DOHH2 (cell line): ENCODE measurements at regions not wholly inside any gene's neighbourhood (a gene's known extent, or its start where the extent isn't known, plus 50 kb on each side); places are given as distances from the start of the nearest gene placed in this dataset.

Experiments
- H3F3A ChIP-seq: fragments of 200-600 bp; sonication (generic), shearing (Covaris generic); 2 replicates; pipeline ENCODE4 v1.6.0; 2016; ENCODE audit warnings: antibody characterized with exemption, mild to moderate bottlenecking; ENCODE audit not compliant: control insufficient read depth, insufficient read depth
- H3K27ac ChIP-seq: fragments of 200-600 bp; sonication (generic); 2 replicates; pipeline ENCODE4 v1.5.1; 2014; ENCODE audit warnings: low read depth, mild to moderate bottlenecking, low read length, moderate library complexity
- H3K27me3 ChIP-seq: fragments of 200-600 bp; sonication (generic); 2 replicates; pipeline ENCODE4 v1.6.1; 2014; ENCODE audit warnings: mild to moderate bottlenecking, low read length, mixed read lengths; ENCODE audit not compliant: control insufficient read depth
- H3K36me3 ChIP-seq: fragments of 200-600 bp; sonication (generic); 2 replicates; pipeline ENCODE4 v1.6.1; 2014; ENCODE audit warnings: mild to moderate bottlenecking, low read length, moderate library complexity, mixed read lengths; ENCODE audit not compliant: control insufficient read depth
- H3K4me1 ChIP-seq: fragments of 200-600 bp; sonication (generic); 2 replicates; pipeline ENCODE4 v1.6.1; 2014; ENCODE audit warnings: mild to moderate bottlenecking, low read length, mixed read lengths; ENCODE audit not compliant: control insufficient read depth
- H3K4me2 ChIP-seq: fragments of 200-600 bp; sonication (generic); 2 replicates; pipeline ENCODE4 v1.6.0; 2014; ENCODE audit warnings: mild to moderate bottlenecking, low read length, moderate library complexity
- H3K4me3 ChIP-seq: fragments of 200-600 bp; sonication (generic); 2 replicates; pipeline ENCODE4 v1.5.1; 2014; ENCODE audit warnings: mild to moderate bottlenecking, low read length, mixed read lengths
- H3K79me2 ChIP-seq: fragments of 200-600 bp; sonication (generic); 2 replicates; pipeline ENCODE4 v1.6.1; 2014; ENCODE audit warnings: mild to moderate bottlenecking, low read length, mixed read lengths; ENCODE audit not compliant: control insufficient read depth
- H3K9me2 ChIP-seq: fragments of 200-600 bp; sonication (generic); replicated peaks from 2 replicates; pipeline ENCODE4 v1.6.1; 2014; ENCODE audit warnings: mild to moderate bottlenecking, low read length, mixed read lengths; ENCODE audit not compliant: control insufficient read depth
- H3K9me3 ChIP-seq: fragments of 200-600 bp; sonication (generic); 2 replicates; pipeline ENCODE4 v1.6.1; 2014; ENCODE audit warnings: antibody characterized with exemption, low read length, mixed read lengths; ENCODE audit not compliant: control insufficient read depth, insufficient read depth
- H4K20me1 ChIP-seq: fragments of 200-600 bp; sonication (generic); 2 replicates; pipeline ENCODE4 v1.6.0; 2014; ENCODE audit warnings: low read depth, mild to moderate bottlenecking, antibody characterized with exemption, low read length, moderate library complexity; ENCODE audit not compliant: control insufficient read depth, insufficient read depth
- CTCF ChIP-seq: fragments of 200-600 bp; sonication (generic); IDR thresholded peaks from one replicate; pipeline ENCODE4 v1.5.1; 2014; ENCODE audit warnings: antibody characterized with exemption, mild to moderate bottlenecking, low read depth, low read length; ENCODE audit not compliant: poor library complexity, severe bottlenecking
- EZH2phosphoT487 ChIP-seq: fragments of 200-600 bp; sonication (generic); IDR thresholded peaks from 2 replicates; pipeline ENCODE4 v1.6.1; 2017; ENCODE audit warnings: borderline replicate concordance, mild to moderate bottlenecking, antibody characterized with exemption, low read length, moderate library complexity, mixed read lengths

DNA sequence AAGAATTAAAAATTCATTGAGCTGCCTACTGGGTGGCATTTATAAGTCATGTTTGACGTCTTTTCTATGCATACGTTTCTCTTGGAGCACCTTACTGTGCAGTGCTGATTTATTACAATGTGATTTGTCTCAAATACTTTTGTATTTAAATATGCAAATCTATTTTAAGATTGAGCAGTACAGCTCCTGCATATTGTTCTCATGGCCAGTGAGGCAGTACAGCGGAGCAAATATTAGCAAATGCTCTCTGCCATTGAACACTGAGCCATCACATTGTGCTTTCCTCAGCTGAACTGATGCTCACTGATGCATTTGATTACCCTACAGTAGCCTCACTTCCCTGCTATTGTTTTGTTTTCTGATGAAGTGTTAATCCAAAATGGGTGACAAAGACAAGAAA lies 149.6 kb downstream of the HTR1A start:
- Histone ChIP-seq H3K79me2 (no peaks in the 10 kb centered on the region), H3K27ac (no peak overlapping the region), H3K4me2 (no peak overlapping the region), H3K4me1 (no peaks in the 10 kb centered on the region), H3K36me3 (no peaks in the 10 kb centered on the region), H3K27me3 (no peaks in the 10 kb centered on the region), H3K9me2 (no peaks in the 10 kb centered on the region), H3K4me3 (no peak overlapping the region), H3F3A (no peaks in the 10 kb centered on the region), H4K20me1 (no peaks in the 10 kb centered on the region), H3K9me3 (no peaks in the 10 kb centered on the region)
- TF ChIP-seq EZH2phosphoT487 = no peak
- TF ChIP-seq CTCF = no peak

DNA sequence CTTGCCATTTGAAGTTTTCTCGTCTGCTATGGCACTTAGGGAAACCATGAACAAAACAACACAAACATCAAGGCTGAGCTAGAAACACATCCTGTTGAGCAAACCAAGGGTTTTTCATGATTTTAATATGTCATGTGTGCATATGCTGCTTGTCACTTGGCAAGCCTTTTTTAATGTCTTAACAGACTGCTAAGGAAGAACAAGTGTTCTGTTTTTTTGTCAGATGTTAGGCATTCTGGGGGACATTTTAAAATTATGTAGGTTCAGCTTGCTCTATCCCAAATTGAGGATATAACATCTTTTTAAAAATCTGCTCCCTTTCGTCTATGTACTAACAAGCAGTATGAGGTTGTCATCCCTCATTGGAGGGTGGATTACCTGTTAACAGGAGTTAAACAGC lies 150.3 kb downstream of the HTR1A start:
- Histone ChIP-seq H4K20me1 (no peaks in the 10 kb centered on the region), H3K4me1 (no peaks in the 10 kb centered on the region), H3K79me2 (no peaks in the 10 kb centered on the region), H3K27ac (no peak overlapping the region), H3F3A (no peaks in the 10 kb centered on the region), H3K9me2 (no peaks in the 10 kb centered on the region), H3K4me2 (no peak overlapping the region), H3K4me3 (no peak overlapping the region), H3K36me3 (no peaks in the 10 kb centered on the region), H3K27me3 (no peaks in the 10 kb centered on the region), H3K9me3 (no peaks in the 10 kb centered on the region)
- TF ChIP-seq EZH2phosphoT487 (no peak), CTCF (no peak)

DNA sequence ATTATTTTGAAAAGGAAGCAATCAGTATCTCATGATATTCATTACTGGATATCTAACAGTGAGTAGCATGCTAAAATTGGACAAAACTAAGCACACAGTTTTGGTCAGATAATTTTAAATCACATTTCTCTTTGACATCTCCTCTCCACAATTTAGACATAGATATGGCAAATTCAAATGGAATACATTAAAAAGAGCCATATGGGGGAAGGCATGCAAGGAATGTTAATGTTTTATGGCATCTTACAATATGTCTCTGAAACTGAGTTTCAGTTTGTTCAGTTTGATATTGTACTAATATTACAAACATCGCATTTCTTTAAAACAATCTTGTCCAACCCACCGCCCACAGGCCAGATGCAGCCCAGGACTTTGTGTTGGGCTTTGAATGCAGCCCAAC lies 151.0 kb downstream of the HTR1A start:
- Histone ChIP-seq H3K79me2 (no peaks in the 10 kb centered on the region), H3K4me1 (no peaks in the 10 kb centered on the region), H3K36me3 (no peaks in the 10 kb centered on the region), H3K4me2 (no peak overlapping the region), H4K20me1 (no peaks in the 10 kb centered on the region), H3K9me3 (no peaks in the 10 kb centered on the region), H3K4me3 (no peak overlapping the region), H3K27me3 (no peaks in the 10 kb centered on the region), H3K9me2 (no peaks in the 10 kb centered on the region), H3F3A (no peaks in the 10 kb centered on the region), H3K27ac (no peak overlapping the region)
- TF ChIP-seq EZH2phosphoT487 (no peak), CTCF (no peak)

GRCh38 chr5:63805151-63805550 lies 157.1 kb downstream of the HTR1A start:
- no peaks in the 10 kb centered on the region for H3K79me2 ChIP-seq
- H3K27me3 ChIP-seq = no peaks in the 10 kb centered on the region
- no peak for TF ChIP-seq CTCF
- no peak for TF ChIP-seq EZH2phosphoT487
- H3K9me3 ChIP-seq = no peaks in the 10 kb centered on the region
- H3F3A ChIP-seq = no peaks in the 10 kb centered on the region
- H3K36me3 ChIP-seq = no peaks in the 10 kb centered on the region
- no peak overlapping the region for H3K4me3 ChIP-seq
- no peak overlapping the region for H3K4me2 ChIP-seq
- no peaks in the 10 kb centered on the region for H3K4me1 ChIP-seq
- no peaks in the 10 kb centered on the region for H3K9me2 ChIP-seq
- no peaks in the 10 kb centered on the region for H4K20me1 ChIP-seq
- H3K27ac ChIP-seq = no peak overlapping the region
